ENCODE measurements at regions not wholly inside any gene's neighbourhood (a gene's known extent, or its start where the extent isn't known, plus 50 kb on each side); places are given as distances from the start of the nearest gene placed in this dataset.

- no peak for DNase-seq (ENCODE audit: low spot score)
Observed at GRCh38 chr10:10307036-10307435, 710.6 kb upstream of the CELF2 start.

DNA sequence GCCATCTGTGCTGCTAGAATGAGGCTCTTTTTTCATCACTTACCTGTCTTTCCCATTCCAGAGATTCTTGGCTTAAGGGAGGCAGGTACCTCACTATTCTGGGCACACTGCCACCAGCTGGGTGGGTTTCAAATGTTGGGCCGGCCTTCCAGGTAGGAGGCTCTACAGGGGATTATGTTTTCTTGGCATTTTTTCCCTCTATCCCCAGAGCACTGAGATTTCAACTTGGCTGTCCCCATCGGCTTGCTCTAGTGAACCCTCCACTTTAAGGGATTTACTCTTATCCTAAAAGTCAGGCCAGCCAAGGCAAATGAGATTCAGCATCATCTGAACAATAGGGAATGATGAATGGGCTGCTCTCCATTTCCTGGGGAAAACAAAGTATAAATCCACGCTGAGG is 710.1 kb upstream of the CELF2 start:
- DNase-seq (ENCODE audit: low spot score): no peak

DNA sequence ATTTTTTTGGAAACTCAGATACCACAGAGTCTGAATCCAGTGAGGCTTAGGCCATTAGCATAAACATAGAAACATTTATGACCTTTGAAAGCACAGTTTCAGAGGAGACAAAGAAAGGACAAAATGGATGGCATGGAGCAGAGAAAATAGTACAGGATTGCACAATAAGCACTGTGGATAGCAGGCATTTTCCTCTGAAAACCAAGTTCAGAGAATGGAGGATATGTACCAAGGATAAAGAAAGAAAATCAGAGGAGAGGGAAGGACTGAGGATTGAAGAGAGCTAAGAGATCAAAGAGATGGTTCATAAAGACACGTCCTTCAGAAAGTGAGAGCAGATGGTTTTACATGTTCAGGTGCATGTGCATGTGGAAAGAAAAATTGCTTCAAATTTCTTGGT is 707.2 kb upstream of the CELF2 start:
- no peak for DNase-seq (ENCODE audit: low spot score)

DNA sequence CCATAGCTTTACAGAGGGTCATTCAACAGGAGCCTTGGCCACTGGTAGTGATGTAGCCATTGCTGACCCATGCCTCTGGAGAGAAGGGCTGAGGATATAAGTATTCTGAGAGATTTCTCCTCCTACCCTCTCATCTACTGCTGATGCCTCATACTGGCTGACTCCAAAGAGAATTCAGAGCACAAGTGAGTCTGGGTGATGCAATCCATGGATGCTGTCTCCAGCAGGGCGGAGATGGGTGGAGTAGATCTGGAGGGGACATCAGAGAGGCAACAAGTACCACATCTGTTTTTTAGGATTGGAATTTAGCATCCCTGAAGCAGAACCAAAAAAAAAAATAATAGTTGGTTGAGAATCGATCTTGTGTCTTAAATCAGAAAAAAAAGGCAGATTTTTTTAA is 705.7 kb upstream of the CELF2 start:
- no peak for DNase-seq (ENCODE audit: low spot score)

- DNase-seq (ENCODE audit: low spot score): no peak
Observed at GRCh38 chr10:10313149-10313835, 704.4 kb upstream of the CELF2 start.

DNA sequence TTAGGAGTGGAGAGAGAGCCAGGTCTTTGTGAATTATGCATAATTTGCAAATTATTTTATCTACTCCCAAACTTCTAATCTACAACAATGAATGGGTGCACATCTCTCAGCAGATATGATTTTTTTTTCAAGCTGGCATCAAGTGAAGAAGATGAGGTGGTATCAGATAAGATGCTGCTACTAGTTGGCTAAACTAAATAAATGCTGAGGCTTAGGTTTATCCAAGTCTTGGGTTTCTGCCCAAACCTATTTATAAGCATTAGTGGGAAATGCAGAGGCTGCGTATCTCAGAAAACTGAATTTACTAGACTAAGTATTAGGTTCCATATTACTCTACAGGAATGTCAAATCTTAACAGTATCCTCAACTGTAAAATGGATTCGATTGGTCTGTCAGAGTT is 703.0 kb upstream of the CELF2 start:
- no peak for DNase-seq (ENCODE audit: low spot score)

DNA sequence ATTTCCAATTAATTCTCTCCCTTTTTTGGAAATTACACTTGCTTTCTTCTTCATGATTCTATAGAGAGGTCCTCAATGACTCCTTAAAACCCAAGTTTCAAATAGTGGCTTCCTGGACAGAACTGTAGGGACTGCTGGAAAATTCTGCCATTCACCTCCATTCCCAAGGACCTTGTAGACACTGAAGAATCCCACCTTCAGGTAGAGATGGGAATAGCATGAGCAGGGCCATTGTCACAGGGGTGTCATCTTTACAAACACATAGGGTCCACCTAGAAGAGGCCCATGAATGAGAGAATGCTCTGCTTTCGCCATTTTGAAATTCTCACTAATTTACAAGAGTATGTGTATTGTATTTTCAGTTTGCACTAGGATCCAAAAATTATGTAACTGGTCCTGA is 701.7 kb upstream of the CELF2 start:
- no peak for DNase-seq (ENCODE audit: low spot score)

DNA sequence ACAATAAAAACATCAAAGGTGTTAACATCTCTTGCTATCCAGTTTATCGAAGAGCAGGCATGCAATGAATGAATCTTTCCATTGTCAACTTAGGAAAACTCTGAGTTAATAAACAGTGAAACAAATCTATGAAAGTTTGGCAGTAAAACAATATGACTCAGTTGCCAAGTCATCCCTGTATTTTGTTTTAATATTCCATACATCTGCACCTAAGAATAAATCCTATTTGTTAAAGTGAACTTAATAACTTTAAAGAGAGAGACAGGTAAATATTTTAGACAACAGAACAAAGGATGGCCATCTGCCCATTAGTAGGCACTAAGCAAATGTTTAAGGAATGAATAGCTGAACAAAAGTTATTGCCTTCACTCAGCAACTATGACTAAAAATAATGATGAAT is 700.5 kb upstream of the CELF2 start:
- no peak for DNase-seq (ENCODE audit: low spot score)

- no peak for DNase-seq (ENCODE audit: low spot score)
Observed at GRCh38 chr10:10318856-10319255, 698.8 kb upstream of the CELF2 start.

- no peak for DNase-seq (ENCODE audit: low spot score)
Observed at GRCh38 chr10:10320956-10321355, 696.7 kb upstream of the CELF2 start.

- no peak for DNase-seq (ENCODE audit: low spot score)
Observed at GRCh38 chr10:10326116-10326515, 691.6 kb upstream of the CELF2 start.

DNA sequence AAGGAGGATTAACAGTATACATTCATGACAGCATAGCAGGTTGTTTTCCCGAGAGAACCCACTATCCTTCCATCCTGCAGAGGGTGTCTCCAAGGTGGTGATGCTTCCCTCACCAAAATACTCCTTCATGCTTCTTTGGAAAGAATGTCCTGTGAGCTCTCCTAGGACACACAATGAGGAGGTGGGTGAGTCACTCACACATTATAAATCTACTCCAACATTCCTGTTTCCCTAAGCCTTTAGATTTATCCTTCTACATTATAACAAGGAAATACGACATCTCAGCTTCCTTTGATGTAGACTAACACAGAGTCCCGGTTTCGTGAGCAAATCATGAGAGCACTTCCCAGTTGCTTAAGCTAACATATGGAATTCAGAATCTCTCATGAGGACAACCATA is 689.7 kb upstream of the CELF2 start:
- no peak for DNase-seq (ENCODE audit: low spot score)

DNA sequence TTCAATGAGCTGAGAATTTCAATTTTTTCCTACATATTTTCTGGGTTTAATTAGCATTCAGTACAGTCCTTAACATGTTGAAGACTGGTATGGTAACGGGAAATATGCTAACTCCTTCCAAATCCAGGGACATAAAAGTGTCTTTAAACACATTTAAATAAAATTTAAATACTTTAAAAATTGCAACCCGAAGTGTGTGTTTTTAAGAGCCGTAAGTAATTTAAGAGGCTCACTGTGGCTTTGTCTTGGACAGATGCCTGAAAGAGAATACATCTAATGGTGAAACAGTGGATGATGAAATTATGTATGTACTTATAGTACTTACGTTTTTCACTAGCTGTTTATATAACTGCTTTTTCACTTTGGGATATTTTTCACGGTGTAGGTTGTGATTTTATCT is 687.3 kb upstream of the CELF2 start:
- no peak for DNase-seq (ENCODE audit: low spot score)

GRCh38 chr10:10332786-10333185 is 684.9 kb upstream of the CELF2 start:
- DNase-seq (ENCODE audit: low spot score): no peak

DNA sequence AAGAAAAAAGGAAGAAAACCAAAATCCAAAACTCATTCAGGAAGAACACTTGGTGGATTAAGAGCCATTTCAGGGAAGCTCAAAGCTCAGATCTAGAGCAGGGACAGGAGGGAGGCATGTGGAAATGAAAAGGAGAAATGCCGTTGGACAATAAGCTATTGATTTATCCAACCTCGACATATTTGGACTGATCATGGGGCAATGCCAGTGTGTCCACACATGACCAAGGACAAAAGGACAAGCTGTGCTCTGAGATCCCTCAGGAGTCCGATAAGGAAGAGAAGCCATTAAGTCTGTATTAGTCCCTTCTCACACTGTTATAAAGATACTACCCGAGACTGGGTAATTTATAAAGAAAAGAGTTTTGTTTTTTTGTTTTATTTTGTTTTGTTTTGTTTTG is 684.0 kb upstream of the CELF2 start:
- no peak for DNase-seq (ENCODE audit: low spot score)

- no peak for DNase-seq (ENCODE audit: low spot score)
Observed at GRCh38 chr10:10338339-10338738, 679.3 kb upstream of the CELF2 start.

DNA sequence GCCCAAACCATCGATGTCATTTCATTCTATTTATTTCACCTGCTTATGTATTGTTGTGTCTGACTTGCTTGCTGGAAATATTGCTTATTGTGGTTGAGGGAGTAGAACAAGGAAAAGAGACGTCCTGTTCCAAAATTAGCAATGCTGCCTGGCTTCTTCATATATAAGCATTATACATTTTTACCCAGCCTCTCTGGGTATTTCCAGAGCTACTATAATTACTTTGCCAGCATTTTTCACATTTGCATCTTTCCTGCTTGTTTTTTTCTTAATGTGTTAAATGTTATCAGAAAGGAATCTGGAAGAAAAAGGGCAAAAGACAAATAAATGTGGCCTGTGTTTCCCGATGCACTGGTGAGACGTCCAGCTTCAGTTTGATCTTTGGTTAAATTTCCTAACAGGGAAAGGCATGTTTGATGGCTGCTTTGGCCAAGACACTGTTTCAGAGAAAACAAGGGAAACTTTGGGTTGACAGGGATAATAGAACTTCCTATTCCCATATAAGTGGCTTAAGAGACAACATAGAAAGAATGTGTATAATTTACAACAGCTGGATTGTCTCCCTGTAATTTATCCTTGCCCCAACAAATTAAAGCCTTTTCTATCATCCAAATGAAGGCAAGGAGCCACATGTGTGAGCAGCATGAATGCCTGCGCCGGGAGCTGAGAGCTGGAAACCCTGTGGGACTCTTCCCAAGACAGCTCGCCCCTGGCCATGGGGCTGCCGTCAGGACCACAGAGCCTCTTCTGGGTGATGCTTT is 671.1 kb upstream of the CELF2 start:
- DNase-seq (ENCODE audit: low spot score): no peak

- no peak for DNase-seq (ENCODE audit: low spot score)
Observed at GRCh38 chr10:10350050-10350449, 667.6 kb upstream of the CELF2 start.

- DNase-seq (ENCODE audit: low spot score): no peak
Observed at GRCh38 chr10:10351451-10351850, 666.2 kb upstream of the CELF2 start.

- no peak for DNase-seq (ENCODE audit: low spot score)
Observed at GRCh38 chr10:10353326-10353868, 664.3 kb upstream of the CELF2 start.

- no peak for DNase-seq (ENCODE audit: low spot score)
Observed at GRCh38 chr10:10359263-10359662, 658.4 kb upstream of the CELF2 start.

GRCh38 chr10:10361301-10361885 is 656.3 kb upstream of the CELF2 start:
- no peak for DNase-seq (ENCODE audit: low spot score)

DNA sequence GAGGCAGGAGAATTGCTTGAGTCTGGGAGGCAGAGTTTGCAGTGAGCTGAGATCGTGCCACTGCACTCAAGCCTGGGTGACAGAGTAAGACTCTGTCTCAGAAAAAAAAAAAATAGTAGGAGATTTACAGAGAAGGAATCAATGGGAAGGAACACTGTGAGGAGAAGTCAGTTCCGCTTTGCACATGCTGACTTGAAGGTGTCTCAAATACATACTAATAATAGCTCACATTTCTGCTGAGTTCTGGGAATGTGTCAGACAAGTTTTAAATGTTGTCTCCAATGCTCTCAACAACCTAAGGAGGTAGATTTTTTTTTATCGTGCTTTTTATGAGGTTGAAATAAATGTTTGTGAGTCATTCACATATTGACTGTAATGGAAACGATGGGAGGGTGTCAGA is 654.9 kb upstream of the CELF2 start:
- DNase-seq (ENCODE audit: low spot score): no peak

Measured in activated CD4-positive, alpha-beta T cell treated with anti-CD3 and anti-CD28 coated beads, Interleukin-2, Interleukin-4, amounts not matched to agents 100 ng/mL and 50 ng/mL, durations not matched to agents 16 hours and 8 hours (primary cell).